Liver (tissue), 3 donors: ENCODE measurements at regions not wholly inside any gene's neighbourhood (a gene's known extent, or its start where the extent isn't known, plus 50 kb on each side); places are given as distances from the start of the nearest gene placed in this dataset.

Experiments
- JUND ChIP-seq, 2 donors: IDR thresholded peaks; 2 replicates each; pipeline ENCODE4 v1.6.1; 2016; ENCODE audit warnings: antibody characterized with exemption in 2 of 2
- RAD21 ChIP-seq, 2 donors: IDR thresholded peaks; 2 replicates each; pipeline ENCODE4 v1.6.1; 2016; ENCODE audit warnings: antibody characterized with exemption in 2 of 2, mild to moderate bottlenecking in 2 of 2
- TF ChIP-seq, protein P1 (sequence below): fragments of 150-350 bp; IDR thresholded peaks from 2 replicates; pipeline ENCODE4 v1.5.1; 2017; ENCODE audit warnings: improper control_type of control experiment, low read depth, low read length; ENCODE audit not compliant: missing input control
- donor health status: healthy.
- donor health status: healthy.

- TF ChIP-seq, protein P1, sequence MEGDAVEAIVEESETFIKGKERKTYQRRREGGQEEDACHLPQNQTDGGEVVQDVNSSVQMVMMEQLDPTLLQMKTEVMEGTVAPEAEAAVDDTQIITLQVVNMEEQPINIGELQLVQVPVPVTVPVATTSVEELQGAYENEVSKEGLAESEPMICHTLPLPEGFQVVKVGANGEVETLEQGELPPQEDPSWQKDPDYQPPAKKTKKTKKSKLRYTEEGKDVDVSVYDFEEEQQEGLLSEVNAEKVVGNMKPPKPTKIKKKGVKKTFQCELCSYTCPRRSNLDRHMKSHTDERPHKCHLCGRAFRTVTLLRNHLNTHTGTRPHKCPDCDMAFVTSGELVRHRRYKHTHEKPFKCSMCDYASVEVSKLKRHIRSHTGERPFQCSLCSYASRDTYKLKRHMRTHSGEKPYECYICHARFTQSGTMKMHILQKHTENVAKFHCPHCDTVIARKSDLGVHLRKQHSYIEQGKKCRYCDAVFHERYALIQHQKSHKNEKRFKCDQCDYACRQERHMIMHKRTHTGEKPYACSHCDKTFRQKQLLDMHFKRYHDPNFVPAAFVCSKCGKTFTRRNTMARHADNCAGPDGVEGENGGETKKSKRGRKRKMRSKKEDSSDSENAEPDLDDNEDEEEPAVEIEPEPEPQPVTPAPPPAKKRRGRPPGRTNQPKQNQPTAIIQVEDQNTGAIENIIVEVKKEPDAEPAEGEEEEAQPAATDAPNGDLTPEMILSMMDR, result no peak
- no peak for TF ChIP-seq JUND (IDR thresholded peaks at IDR 0.05)
- no peak for TF ChIP-seq RAD21 (IDR thresholded peaks at IDR 0.05)
Measured at GRCh38 chr13:78521091-78521490, 82.3 kb downstream of the POU4F1 start.
